ENCODE measurements at regions not wholly inside any gene's neighbourhood (a gene's known extent, or its start where the extent isn't known, plus 50 kb on each side); places are given as distances from the start of the nearest gene placed in this dataset.

GRCh38 chr2:2663401-2664036, 332.4 kb upstream of the MYT1L start:
- H3K27me3 Mint-ChIP-seq = peaks cover 6% of the 10 kb centered on the region
- peaks cover 4% of the 10 kb centered on the region for H3K4me1 Mint-ChIP-seq (ENCODE audit: low read depth)
- no peak overlapping the region for H3K27ac Mint-ChIP-seq
- H3K36me3 Mint-ChIP-seq (ENCODE audit: insufficient read depth) = no peaks in the 10 kb centered on the region
- DNase-seq (ENCODE audit: low spot score, unreplicated experiment) = no peak
- peaks cover 7% of the 10 kb centered on the region for H3K9me3 Mint-ChIP-seq (ENCODE audit: low read depth)
- H3K4me3 Mint-ChIP-seq (ENCODE audit: low read depth) = no peak overlapping the region
- TF ChIP-seq CTCF (IDR thresholded peaks at IDR 0.05; ENCODE audit: unreplicated experiment) = no peak

GRCh38 chr2:2662847-2663356, 331.8 kb upstream of the MYT1L start:
- Mint-ChIP-seq H3K4me1 (ENCODE audit: low read depth) (peaks cover 4% of the 10 kb centered on the region), H3K27me3 (peaks cover 6% of the 10 kb centered on the region), H3K9me3 (ENCODE audit: low read depth) (peaks cover 7% of the 10 kb centered on the region), H3K27ac (peak overlapping the region; percentile 27), H3K36me3 (ENCODE audit: insufficient read depth) (no peaks in the 10 kb centered on the region), H3K4me3 (ENCODE audit: low read depth) (no peak overlapping the region)
- DNase-seq (ENCODE audit: low spot score, unreplicated experiment) = no peak
- TF ChIP-seq CTCF (IDR thresholded peaks at IDR 0.05; ENCODE audit: unreplicated experiment) = no peak

GRCh38 chr2:2662037-2662846, 331.2 kb upstream of the MYT1L start:
- DNase-seq (ENCODE audit: low spot score, unreplicated experiment) = no peak
- Mint-ChIP-seq H3K9me3 (ENCODE audit: low read depth) (peaks cover 7% of the 10 kb centered on the region), H3K4me3 (ENCODE audit: low read depth) (no peak overlapping the region), H3K4me1 (ENCODE audit: low read depth) (peaks cover 4% of the 10 kb centered on the region), H3K36me3 (ENCODE audit: insufficient read depth) (no peaks in the 10 kb centered on the region), H3K27me3 (peaks cover 6% of the 10 kb centered on the region), H3K27ac (peak overlapping the region; percentile 27)
- TF ChIP-seq CTCF (IDR thresholded peaks at IDR 0.05; ENCODE audit: unreplicated experiment) = no peak

- no peak overlapping the region for H3K27ac Mint-ChIP-seq
- no peaks in the 10 kb centered on the region for H3K36me3 Mint-ChIP-seq (ENCODE audit: insufficient read depth)
- no peak for DNase-seq (ENCODE audit: low spot score, unreplicated experiment)
- H3K4me3 Mint-ChIP-seq (ENCODE audit: low read depth) = no peak overlapping the region
- peaks cover 9% of the 10 kb centered on the region for H3K27me3 Mint-ChIP-seq
- no peak for TF ChIP-seq CTCF (IDR thresholded peaks at IDR 0.05; ENCODE audit: unreplicated experiment)
- peaks cover 7% of the 10 kb centered on the region for H3K9me3 Mint-ChIP-seq (ENCODE audit: low read depth)
- peaks cover 8% of the 10 kb centered on the region for H3K4me1 Mint-ChIP-seq (ENCODE audit: low read depth)
Measured at GRCh38 chr2:2660789-2661355, 329.8 kb upstream of the MYT1L start.

All from progenitor cell of endocrine pancreas (in vitro differentiated cells).